ENCODE measurements at regions not wholly inside any gene's neighbourhood (a gene's known extent, or its start where the extent isn't known, plus 50 kb on each side); places are given as distances from the start of the nearest gene placed in this dataset.

DNA sequence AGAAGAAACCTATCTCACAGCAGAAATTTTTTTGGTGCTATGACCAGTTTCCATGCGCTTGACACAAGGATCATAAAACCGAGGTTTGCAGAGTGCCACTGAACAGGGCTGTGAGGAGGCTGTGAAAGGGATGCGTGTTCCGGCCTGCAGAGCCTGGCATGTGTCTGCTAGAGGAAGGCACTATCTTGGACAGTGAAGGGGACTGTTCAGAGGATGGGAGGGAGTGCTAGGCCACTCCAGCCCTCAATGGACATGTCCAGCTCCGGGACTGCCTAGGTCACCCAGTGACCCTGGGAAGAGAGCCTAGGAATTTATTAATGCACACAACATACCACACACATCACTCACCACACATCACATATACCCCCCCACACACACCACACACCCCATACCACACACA is 275.9 kb downstream of the GADD45G start (continued):
- TF ChIP-seq RBBP5 (IDR thresholded peaks at IDR 0.05; ENCODE audit: borderline replicate concordance, low read depth, low read length) = no peak
- TF ChIP-seq ASH2L (IDR thresholded peaks at IDR 0.05; ENCODE audit: low read length) = no peak
- TF ChIP-seq HDAC6 (IDR thresholded peaks at IDR 0.05; ENCODE audit: low read depth, low read length) = no peak
- TF ChIP-seq CEBPB (IDR thresholded peaks at IDR 0.05; ENCODE audit: low read depth, low read length) = no peak
- TF ChIP-seq RXRA (IDR thresholded peaks at IDR 0.05; ENCODE audit: insufficient read depth, low read depth, low read length) = no peak
- TF ChIP-seq, protein P1, sequence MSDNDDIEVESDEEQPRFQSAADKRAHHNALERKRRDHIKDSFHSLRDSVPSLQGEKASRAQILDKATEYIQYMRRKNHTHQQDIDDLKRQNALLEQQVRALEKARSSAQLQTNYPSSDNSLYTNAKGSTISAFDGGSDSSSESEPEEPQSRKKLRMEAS (IDR thresholded peaks at IDR 0.05) = no peak
- TF ChIP-seq RNF2 (IDR thresholded peaks at IDR 0.05; ENCODE audit: borderline replicate concordance, low read depth, low read length, missing control alignments, poor library complexity, severe bottlenecking) = no peak

Measured in H1 (cell line).